ENCODE measurements at regions not wholly inside any gene's neighbourhood (a gene's known extent, or its start where the extent isn't known, plus 50 kb on each side); places are given as distances from the start of the nearest gene placed in this dataset.
"Not testable (repeated sequence)": the region's sequence is repeated elsewhere in the genome, so short reads cannot be mapped to it uniquely, and the experiment has no call there.

GRCh38 chr7:57776136-57776856 lies 326.3 kb downstream of the ZNF716 start:
- TF ChIP-seq REST (IDR thresholded peaks at IDR 0.05; ENCODE audit: insufficient read depth in 1 of 2, low read depth in 2 of 2, low read length in 1 of 2); POLR2AphosphoS5 (IDR thresholded peaks at IDR 0.05; ENCODE audit: low read depth, low read length); CTCF (IDR thresholded peaks at IDR 0.05); TCF7L2 (IDR thresholded peaks at IDR 0.05; ENCODE audit: low read depth, low read length): not testable (repeated sequence)

Data from Panc1 (cell line).